T-cell (primary cell): ENCODE measurements at regions not wholly inside any gene's neighbourhood (a gene's known extent, or its start where the extent isn't known, plus 50 kb on each side); places are given as distances from the start of the nearest gene placed in this dataset.

ENCODE experiments used
- ATAC-seq, 4 experiments: fragments of 200-7000 bp in 3 of 4; fragments of 150-1000 bp in 1 of 4; cut with Tn5 transposase; replicated peaks in 1 of 4; 1 replicate in 3 of 4; 2 replicates in 1 of 4; pipeline ENCODE4 v1.10.0; 2021; ENCODE audit warnings: moderate library complexity in 3 of 4, mild to moderate bottlenecking in 2 of 4, moderate number of reproducible peaks in 1 of 4
- CTCF ChIA-PET, 2 donors: fragments of 300-600 bp; sonication (Branson Sonifier 250); formaldehyde crosslinking; loops; one replicate each; lab custom pipeline; 2022; ENCODE audit warnings: antibody characterized with exemption in 2 of 2; lab: Charles Lee
- POLR2A ChIA-PET, 2 donors: fragments of 300-600 bp; sonication (Branson Sonifier 250); formaldehyde crosslinking; loops; one replicate each; lab custom pipeline; 2022; ENCODE audit warnings: antibody characterized with exemption in 2 of 2; lab: Charles Lee
- DNase-seq, 35 experiments: peaks; one replicate each; pipeline versions ENCODE4 v3.0.0 to v3.0.0-alpha.2; 2013 to 2023
- H3K27ac ChIP-seq: one replicate; pipeline ENCODE4 v1.5.1; 2013; ENCODE audit warnings: low read length
- H3K27me3 ChIP-seq, 2 experiments: replicated peaks in 1 of 2; 1 replicate in 1 of 2; 2 replicates in 1 of 2; pipeline versions ENCODE4 v1.6.1 to v1.7.0; 2013; ENCODE audit warnings: low read length in 1 of 2, mixed read lengths in 1 of 2; ENCODE audit not compliant: control insufficient read depth in 2 of 2, insufficient read depth in 2 of 2; ENCODE audit errors: extremely low read depth in 1 of 2
- H3K36me3 ChIP-seq, 2 donors: 1 replicate in 1 of 2; 2 replicates in 1 of 2; pipeline versions ENCODE4 v1.6.1 to v1.7.0; 2013; ENCODE audit warnings: low read length in 1 of 2; ENCODE audit not compliant: control insufficient read depth in 2 of 2, insufficient read depth in 1 of 2; ENCODE audit errors: extremely low read depth in 1 of 2
- H3K4me1 ChIP-seq, 2 experiments: 1 replicate in 1 of 2; 2 replicates in 1 of 2; pipeline versions ENCODE4 v1.6.1 to v1.7.0; 2013; ENCODE audit warnings: low read length in 2 of 2, mixed read lengths in 1 of 2; ENCODE audit not compliant: insufficient read depth in 2 of 2, control insufficient read depth in 1 of 2; ENCODE audit errors: extremely low read depth in 1 of 2
- H3K4me3 ChIP-seq, 2 donors: 1 replicate in 1 of 2; 2 replicates in 1 of 2; pipeline versions ENCODE4 v1.5.1 to v1.7.0; 2013; ENCODE audit warnings: mild to moderate bottlenecking in 2 of 2, low read length in 1 of 2, moderate library complexity in 1 of 2; ENCODE audit not compliant: control insufficient read depth in 1 of 2; ENCODE audit errors: extremely low read depth in 1 of 2
- H3K9me3 ChIP-seq: 2 replicates; pipeline ENCODE4 v1.7.0; 2013
- H3K27ac Mint-ChIP-seq, 2 donors: one replicate each; pipeline ENCODE4 v1.8.0; 2020 to 2021; ENCODE audit warnings: mild to moderate bottlenecking in 2 of 2, mixed read lengths in 2 of 2
- H3K27me3 Mint-ChIP-seq, 2 donors: one replicate each; pipeline ENCODE4 v1.8.0; 2021 to 2022; ENCODE audit warnings: mixed read lengths in 2 of 2
- H3K36me3 Mint-ChIP-seq: one replicate; pipeline ENCODE4 v1.8.0; 2021; ENCODE audit warnings: mixed read lengths
- H3K4me1 Mint-ChIP-seq, 3 donors: one replicate each; pipeline ENCODE4 v1.8.0; 2020 to 2022; ENCODE audit warnings: mixed read lengths in 3 of 3, mild to moderate bottlenecking in 1 of 3
- H3K4me3 Mint-ChIP-seq, 3 donors: one replicate each; pipeline ENCODE4 v1.8.0; 2020 to 2022; ENCODE audit warnings: mild to moderate bottlenecking in 3 of 3, mixed read lengths in 3 of 3, moderate library complexity in 3 of 3
- H3K9me3 Mint-ChIP-seq, 3 donors: one replicate each; pipeline ENCODE4 v1.8.0; 2020 to 2022; ENCODE audit warnings: mixed read lengths in 3 of 3
- WGBS: methylation state at CpG from one replicate; pipeline ENCODE4 v1.1.5; 2013; ENCODE audit warnings: missing lambda C conversion rate; ENCODE audit not compliant: insufficient coverage; 5-methylcytosine and 5-hydroxymethylcytosine counted together

DNA sequence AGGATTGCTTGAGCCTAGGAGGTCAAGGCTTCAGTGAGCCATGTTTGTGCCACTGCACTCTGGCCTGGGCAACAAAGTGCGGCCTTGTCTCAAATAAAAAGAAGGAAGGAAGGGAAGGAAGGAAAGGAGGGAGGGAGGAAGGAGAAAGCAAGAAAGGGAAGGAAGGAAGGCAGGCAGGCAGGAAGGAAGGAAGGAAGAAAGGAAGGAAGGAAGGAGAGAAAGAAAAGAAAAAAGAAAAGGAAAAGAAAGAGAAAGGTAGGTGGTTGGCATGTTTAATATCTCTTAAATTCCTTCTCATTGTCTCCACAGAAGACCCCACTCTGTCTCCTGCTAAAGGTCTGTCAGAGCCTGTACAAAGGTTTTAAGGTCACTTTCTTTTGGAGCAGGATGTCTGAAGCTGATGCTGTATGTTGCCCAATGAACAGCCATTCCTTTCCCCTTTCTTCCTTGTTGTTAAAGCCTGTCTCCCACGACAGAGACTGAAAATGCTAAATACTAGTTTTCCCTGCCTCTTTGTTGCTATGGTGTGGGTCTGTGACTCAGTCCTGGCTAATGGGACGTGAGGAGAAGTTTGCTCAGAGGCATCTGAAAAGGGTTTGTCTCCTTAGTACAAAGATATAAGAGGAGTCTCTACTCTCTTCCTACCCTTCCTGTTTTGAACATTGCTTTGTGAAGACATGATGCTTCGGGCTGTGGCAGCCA, 213.3 kb downstream of the PCSK1 start:
- Mint-ChIP-seq H3K4me3 (no peak overlapping the region), H3K9me3 (peaks cover 0 to 3% (median 0%) of the 10 kb centered on the region in 3 donors), H3K27me3 (peaks cover 0 to 3% of the 10 kb centered on the region in 2 donors), H3K36me3 (no peaks in the 10 kb centered on the region), H3K4me1 (no peaks in the 10 kb centered on the region), H3K27ac (no peak overlapping the region)
- Histone ChIP-seq H3K9me3 (no peaks in the 10 kb centered on the region), H3K36me3 (no peaks in the 10 kb centered on the region), H3K4me1 (no peaks in the 10 kb centered on the region), H3K4me3 (no peak overlapping the region), H3K27ac (no peak overlapping the region), H3K27me3 (no peaks in the 10 kb centered on the region)
- DNase-seq, result no peak
- ATAC-seq, result no peak
- POLR2A ChIA-PET, result no interaction called here
- 100% methylated on average over 1 of the region's 4 CpGs for WGBS
- CTCF ChIA-PET, result no interaction called here

GRCh38 chr5:96218653-96219052, 214.4 kb downstream of the PCSK1 start:
- Histone ChIP-seq H3K27me3 (no peaks in the 10 kb centered on the region), H3K9me3 (no peaks in the 10 kb centered on the region), H3K27ac (no peak overlapping the region), H3K36me3 (no peaks in the 10 kb centered on the region), H3K4me1 (no peaks in the 10 kb centered on the region), H3K4me3 (no peak overlapping the region)
- no peak for DNase-seq
- H3K36me3 Mint-ChIP-seq, result no peaks in the 10 kb centered on the region
- H3K4me1 Mint-ChIP-seq, result no peaks in the 10 kb centered on the region
- peaks cover 0 to 3% (median 0%) of the 10 kb centered on the region in 3 donors for H3K9me3 Mint-ChIP-seq
- ChIA-PET CTCF (no interaction called here), POLR2A (no interaction called here)
- H3K4me3 Mint-ChIP-seq, result no peak overlapping the region
- H3K27me3 Mint-ChIP-seq, result peaks cover 0 to 3% of the 10 kb centered on the region in 2 donors
- 79% methylated on average over 2 of the region's 3 CpGs for WGBS
- H3K27ac Mint-ChIP-seq, result no peak overlapping the region
- no peak for ATAC-seq

DNA sequence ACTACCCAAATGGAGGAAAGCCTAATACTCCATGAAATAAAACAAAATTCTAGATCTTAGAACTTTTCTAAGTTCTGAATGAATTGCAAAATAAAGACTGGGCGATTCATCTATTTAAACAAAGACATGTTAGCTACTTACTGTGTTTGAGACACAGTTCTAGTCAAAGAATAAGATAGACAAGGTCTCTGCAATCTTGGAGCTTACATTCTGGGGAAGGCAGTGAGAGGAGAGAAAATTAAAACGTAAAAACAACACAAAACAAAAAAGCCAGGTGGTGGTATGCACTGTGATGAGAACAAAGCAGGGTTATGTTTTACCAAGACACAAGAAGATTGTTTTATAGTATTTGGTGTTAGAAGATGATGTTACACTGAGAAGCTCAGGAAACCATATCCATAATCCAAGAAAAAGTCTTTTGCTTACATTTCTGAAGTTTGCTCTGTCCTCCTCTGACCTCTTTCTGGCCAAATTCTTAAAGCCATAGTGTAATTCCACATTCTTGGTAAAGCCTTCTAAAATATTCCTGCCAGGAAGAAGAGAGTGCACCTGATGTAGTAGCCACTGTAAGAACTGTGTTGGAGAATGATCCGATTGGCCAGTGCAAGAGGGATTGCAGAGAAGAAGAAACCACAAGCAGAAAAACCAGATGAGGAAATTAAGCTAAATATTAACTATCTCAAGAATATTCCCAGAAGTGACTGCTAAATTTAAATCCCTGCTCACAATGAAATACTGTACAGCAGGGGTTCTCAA, 218.4 kb downstream of the PCSK1 start:
- CTCF ChIA-PET, result no interaction called here
- no peak overlapping the region for H3K4me3 Mint-ChIP-seq

GRCh38 chr5:96209829-96210228, 223.2 kb downstream of the PCSK1 start:
- Histone ChIP-seq H3K4me3 (no peak overlapping the region), H3K4me1 (no peaks in the 10 kb centered on the region), H3K27me3 (peaks cover 0 to 2% of the 10 kb centered on the region in 2 experiments), H3K36me3 (no peaks in the 10 kb centered on the region), H3K9me3 (no peaks in the 10 kb centered on the region), H3K27ac (no peak overlapping the region)
- Mint-ChIP-seq H3K9me3 (peaks cover 19 to 40% (median 28%) of the 10 kb centered on the region in 3 donors), H3K4me3 (no peak overlapping the region), H3K27me3 (peaks cover 10 to 20% of the 10 kb centered on the region in 2 donors), H3K4me1 (no peaks in the 10 kb centered on the region), H3K36me3 (no peaks in the 10 kb centered on the region), H3K27ac (no peak overlapping the region)
- 83% methylated on average over 1 of the region's 1 CpG for WGBS
- no peak for DNase-seq
- ChIA-PET POLR2A (no interaction called here), CTCF (no interaction called here)
- no peak for ATAC-seq

More for the DNA sequence above, 218.4 kb downstream of the PCSK1 start:
- no peak overlapping the region for H3K27ac ChIP-seq
- H3K27me3 Mint-ChIP-seq, result peaks cover 10 to 12% of the 10 kb centered on the region in 2 donors
- no peak overlapping the region for H3K4me3 ChIP-seq
- POLR2A ChIA-PET, result no interaction called here
- no peaks in the 10 kb centered on the region for H3K4me1 Mint-ChIP-seq
- no peaks in the 10 kb centered on the region for H3K36me3 ChIP-seq
- H3K9me3 ChIP-seq, result no peaks in the 10 kb centered on the region
- DNase-seq (no peak), ATAC-seq (no peak)
- WGBS, result no CpG with 5 or more reads among the region's 3 CpGs
- peaks cover 0 to 8% (median 2%) of the 10 kb centered on the region in 3 donors for H3K9me3 Mint-ChIP-seq
- no peak overlapping the region for H3K27ac Mint-ChIP-seq
- H3K27me3 ChIP-seq, result peaks cover 0 to 2% of the 10 kb centered on the region in 2 experiments
- H3K4me1 ChIP-seq, result no peaks in the 10 kb centered on the region
- no peaks in the 10 kb centered on the region for H3K36me3 Mint-ChIP-seq

- ChIA-PET CTCF (no interaction called here), POLR2A (no interaction called here)
- DNase-seq, result no peak
- Histone ChIP-seq H3K36me3 (no peaks in the 10 kb centered on the region), H3K4me1 (no peaks in the 10 kb centered on the region), H3K9me3 (no peaks in the 10 kb centered on the region), H3K4me3 (no peak overlapping the region), H3K27me3 (no peaks in the 10 kb centered on the region), H3K27ac (no peak overlapping the region)
- H3K27me3 Mint-ChIP-seq, result peaks cover 8 to 18% of the 10 kb centered on the region in 2 donors
- no peak overlapping the region for H3K4me3 Mint-ChIP-seq
- no peak overlapping the region for H3K27ac Mint-ChIP-seq
- H3K9me3 Mint-ChIP-seq, result peaks cover 19 to 40% (median 28%) of the 10 kb centered on the region in 3 donors
- H3K36me3 Mint-ChIP-seq, result no peaks in the 10 kb centered on the region
- ATAC-seq, result no peak
- H3K4me1 Mint-ChIP-seq, result no peaks in the 10 kb centered on the region
Observed at GRCh38 chr5:96207420-96207819, 225.6 kb downstream of the PCSK1 start.

DNA sequence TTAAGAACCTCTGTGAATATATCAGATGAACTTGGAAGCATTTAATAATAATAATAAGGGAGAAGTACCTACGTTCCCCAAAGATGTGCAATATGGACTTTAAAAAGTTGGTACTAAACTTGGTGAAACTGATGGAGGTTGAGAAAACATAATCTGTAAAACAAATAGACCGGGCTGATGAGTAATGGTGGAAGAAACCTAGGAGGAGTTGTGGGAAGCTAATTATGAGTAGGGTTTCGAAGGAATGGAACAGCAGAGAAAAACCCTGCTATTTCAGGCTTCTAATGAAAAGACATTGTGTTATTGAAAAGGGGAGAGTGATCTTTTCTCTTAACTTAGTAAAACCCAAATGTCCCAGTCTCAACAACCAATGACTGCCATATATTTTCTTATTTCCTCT, 229.3 kb downstream of the PCSK1 start:
- 38% methylated on average over 1 of the region's 3 CpGs for WGBS
- Histone ChIP-seq H3K36me3 (no peaks in the 10 kb centered on the region), H3K27me3 (no peaks in the 10 kb centered on the region), H3K9me3 (no peaks in the 10 kb centered on the region), H3K4me3 (no peak overlapping the region), H3K27ac (no peak overlapping the region), H3K4me1 (no peaks in the 10 kb centered on the region)
- Mint-ChIP-seq H3K4me1 (no peaks in the 10 kb centered on the region), H3K4me3 (no peak overlapping the region), H3K9me3 (peaks cover 19 to 25% (median 19%) of the 10 kb centered on the region in 3 donors), H3K27ac (no peak overlapping the region), H3K36me3 (no peaks in the 10 kb centered on the region), H3K27me3 (peaks cover 0 to 19% of the 10 kb centered on the region in 2 donors)
- DNase-seq (no peak), ATAC-seq (no peak)
- POLR2A ChIA-PET, result no interaction called here
- CTCF ChIA-PET, result no interaction called here
